Mesothelial cell of epicardium (in vitro differentiated cells): ENCODE measurements at regions not wholly inside any gene's neighbourhood (a gene's known extent, or its start where the extent isn't known, plus 50 kb on each side); places are given as distances from the start of the nearest gene placed in this dataset.
A peak's percentile ranks its signal among the peaks of the same experiment; 100 is the strongest.

Experiments used
- DNase-seq, 2 experiments: peaks; one replicate each; pipeline ENCODE4 v3.0.0; 2021; ENCODE audit warnings: low spot score in 2 of 2; ENCODE audit not compliant: unreplicated experiment in 2 of 2
- H3K27ac Mint-ChIP-seq: 2 replicates; pipeline ENCODE4 v1.8.0; 2021; ENCODE audit warnings: mixed read lengths
- H3K27me3 Mint-ChIP-seq: 2 replicates; pipeline ENCODE4 v1.8.0; 2021; ENCODE audit warnings: low read depth, mixed read lengths
- H3K36me3 Mint-ChIP-seq: 2 replicates; pipeline ENCODE4 v1.8.0; 2021; ENCODE audit warnings: mixed read lengths
- H3K4me1 Mint-ChIP-seq: 2 replicates; pipeline ENCODE4 v1.8.0; 2021; ENCODE audit warnings: mixed read lengths
- H3K4me3 Mint-ChIP-seq: 2 replicates; pipeline ENCODE4 v1.8.0; 2021; ENCODE audit warnings: mild to moderate bottlenecking, moderate library complexity, mixed read lengths
- H3K9me3 Mint-ChIP-seq: 2 replicates; pipeline ENCODE4 v1.8.0; 2021; ENCODE audit warnings: mixed read lengths
- TF ChIP-seq, protein P1 (sequence below): fragments of 200-600 bp; sonication (generic); IDR thresholded peaks from one replicate; pipeline ENCODE4 v1.5.0; 2021; ENCODE audit warnings: antibody characterized with exemption; ENCODE audit not compliant: unreplicated experiment

DNA sequence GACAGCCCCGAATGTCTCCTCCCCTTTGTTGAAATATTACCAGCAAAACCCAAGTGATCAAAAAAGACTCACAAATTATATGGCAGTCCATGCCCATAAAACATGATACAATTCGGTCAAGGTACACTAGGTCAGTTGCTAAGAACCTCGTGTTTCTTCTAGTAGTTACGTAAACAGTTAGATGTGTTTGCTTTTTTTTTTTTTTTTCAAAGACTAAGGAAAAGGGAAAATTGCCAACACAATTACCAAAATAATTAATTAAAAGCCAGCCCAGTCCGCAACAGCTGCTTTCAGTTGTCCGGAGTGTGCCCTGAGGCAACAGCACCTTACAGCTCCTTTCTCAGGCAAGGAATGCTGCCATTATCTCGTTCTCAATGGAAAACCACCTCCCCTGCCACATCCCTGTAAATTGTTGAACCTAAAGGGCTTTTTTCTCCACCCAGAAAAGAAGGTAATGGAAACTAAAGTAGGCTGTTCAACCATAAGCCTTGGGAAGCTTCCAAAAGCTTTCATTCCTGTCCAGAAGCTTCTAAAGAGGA, 129.2 kb upstream of the TSC22D2 start:
- no peak for DNase-seq
- Mint-ChIP-seq H3K4me1 (peaks cover 53% of the 10 kb centered on the region), H3K9me3 (peaks cover 19% of the 10 kb centered on the region), H3K36me3 (peaks cover 8% of the 10 kb centered on the region), H3K27ac (peak overlapping the region; percentile 78), H3K4me3 (no peak overlapping the region), H3K27me3 (no peaks in the 10 kb centered on the region)
- TF ChIP-seq, protein P1, sequence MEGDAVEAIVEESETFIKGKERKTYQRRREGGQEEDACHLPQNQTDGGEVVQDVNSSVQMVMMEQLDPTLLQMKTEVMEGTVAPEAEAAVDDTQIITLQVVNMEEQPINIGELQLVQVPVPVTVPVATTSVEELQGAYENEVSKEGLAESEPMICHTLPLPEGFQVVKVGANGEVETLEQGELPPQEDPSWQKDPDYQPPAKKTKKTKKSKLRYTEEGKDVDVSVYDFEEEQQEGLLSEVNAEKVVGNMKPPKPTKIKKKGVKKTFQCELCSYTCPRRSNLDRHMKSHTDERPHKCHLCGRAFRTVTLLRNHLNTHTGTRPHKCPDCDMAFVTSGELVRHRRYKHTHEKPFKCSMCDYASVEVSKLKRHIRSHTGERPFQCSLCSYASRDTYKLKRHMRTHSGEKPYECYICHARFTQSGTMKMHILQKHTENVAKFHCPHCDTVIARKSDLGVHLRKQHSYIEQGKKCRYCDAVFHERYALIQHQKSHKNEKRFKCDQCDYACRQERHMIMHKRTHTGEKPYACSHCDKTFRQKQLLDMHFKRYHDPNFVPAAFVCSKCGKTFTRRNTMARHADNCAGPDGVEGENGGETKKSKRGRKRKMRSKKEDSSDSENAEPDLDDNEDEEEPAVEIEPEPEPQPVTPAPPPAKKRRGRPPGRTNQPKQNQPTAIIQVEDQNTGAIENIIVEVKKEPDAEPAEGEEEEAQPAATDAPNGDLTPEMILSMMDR: no peak

DNA sequence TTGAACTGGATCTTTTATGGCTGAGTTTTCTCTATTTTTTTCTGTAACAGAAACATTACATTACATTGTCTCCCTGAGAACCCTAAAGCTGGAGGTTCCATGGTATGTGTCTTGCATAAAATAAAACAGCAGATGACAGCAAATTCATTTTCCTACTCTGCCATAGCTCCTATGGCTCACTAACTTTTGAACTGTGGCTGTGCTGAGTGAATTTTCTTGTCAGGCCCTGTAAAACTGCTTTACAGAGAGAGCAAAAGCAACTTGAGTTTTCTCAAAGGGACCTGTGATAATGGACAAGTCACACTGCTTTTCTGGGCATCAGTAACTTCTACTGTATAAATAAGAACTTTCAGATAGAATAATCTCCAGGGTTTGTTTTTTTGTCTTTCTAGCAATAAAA, 129.9 kb upstream of the TSC22D2 start:
- TF ChIP-seq, protein P1: no peak

DNA sequence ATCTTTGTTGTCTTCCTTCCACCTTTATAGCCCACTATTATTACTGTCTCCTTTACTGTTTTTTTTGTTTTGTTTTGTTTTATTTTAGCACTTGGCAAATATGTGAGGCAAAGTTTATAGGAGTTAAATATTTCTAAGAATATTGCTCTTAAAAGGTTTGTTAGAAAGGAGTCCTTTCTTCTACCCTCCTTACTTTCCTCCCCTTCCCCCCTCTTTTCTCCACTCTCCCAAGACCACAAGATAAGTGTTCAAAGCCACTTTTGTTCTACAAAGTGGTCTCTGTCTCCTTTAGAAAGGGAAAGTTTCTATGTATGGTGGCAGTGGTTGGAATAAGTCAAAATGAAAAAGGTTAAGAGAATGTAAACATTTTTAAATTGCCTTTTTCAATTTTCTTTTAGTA, 130.7 kb upstream of the TSC22D2 start:
- Mint-ChIP-seq H3K9me3 (peaks cover 7% of the 10 kb centered on the region), H3K27ac (peak overlapping the region; percentile 80), H3K27me3 (no peaks in the 10 kb centered on the region), H3K4me3 (no peak overlapping the region), H3K36me3 (peaks cover 4% of the 10 kb centered on the region), H3K4me1 (peaks cover 60% of the 10 kb centered on the region)
- DNase-seq: no peak
- TF ChIP-seq, protein P1: no peak

More for the DNA sequence above, 129.9 kb upstream of the TSC22D2 start:
- Mint-ChIP-seq H3K27me3 (no peaks in the 10 kb centered on the region), H3K36me3 (peaks cover 8% of the 10 kb centered on the region), H3K4me3 (no peak overlapping the region), H3K4me1 (peaks cover 55% of the 10 kb centered on the region), H3K9me3 (peaks cover 14% of the 10 kb centered on the region), H3K27ac (peak overlapping the region; percentile 78)
- no peak for DNase-seq

DNA sequence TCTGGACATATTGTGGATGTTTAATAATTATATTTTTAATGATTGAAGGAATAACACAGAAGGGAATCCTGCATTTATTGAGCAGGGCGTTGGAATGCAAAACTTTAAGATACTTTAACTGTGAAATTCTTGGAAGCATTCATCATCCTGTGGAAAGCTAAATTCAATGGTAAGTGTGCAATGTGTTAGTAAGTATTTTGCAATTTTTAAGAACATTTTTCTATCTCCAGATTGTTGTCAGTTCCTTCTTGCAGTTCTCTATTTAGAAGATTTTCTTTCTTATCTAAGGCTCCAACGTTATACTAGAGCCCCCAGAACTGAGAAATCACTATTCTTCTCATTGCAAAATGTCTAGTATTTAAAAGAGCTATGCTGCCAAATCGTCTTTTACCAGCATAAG, 132.2 kb upstream of the TSC22D2 start:
- peaks cover 70% of the 10 kb centered on the region for H3K4me1 Mint-ChIP-seq
- TF ChIP-seq, protein P1: no peak
- H3K27ac Mint-ChIP-seq: peak overlapping the region; percentile 21
- no peaks in the 10 kb centered on the region for H3K36me3 Mint-ChIP-seq
- no peaks in the 10 kb centered on the region for H3K27me3 Mint-ChIP-seq
- H3K9me3 Mint-ChIP-seq: peaks cover 3% of the 10 kb centered on the region
- no peak for DNase-seq
- no peak overlapping the region for H3K4me3 Mint-ChIP-seq

DNA sequence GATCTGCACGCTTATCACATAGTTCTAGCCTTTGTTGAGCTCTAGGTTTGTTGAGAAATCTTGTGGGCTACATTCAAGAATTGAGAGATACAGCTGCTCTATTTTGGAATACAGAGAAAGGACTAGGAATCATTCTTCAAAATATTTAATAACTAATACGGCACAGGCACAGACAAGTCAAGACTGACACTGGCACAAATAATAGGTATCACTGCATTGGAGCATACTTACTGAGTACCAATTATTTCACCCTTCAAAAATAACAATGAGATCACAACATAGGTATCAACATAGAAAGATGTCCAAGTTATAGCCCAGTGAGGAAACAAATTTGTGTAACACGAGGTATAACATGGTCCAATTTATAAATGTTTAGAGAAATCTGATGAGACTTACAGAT, 133.7 kb upstream of the TSC22D2 start:
- Mint-ChIP-seq H3K4me1 (peaks cover 69% of the 10 kb centered on the region), H3K27me3 (no peaks in the 10 kb centered on the region), H3K27ac (peak overlapping the region; percentile 43)

More for the DNA sequence above, 133.7 kb upstream of the TSC22D2 start:
- H3K36me3 Mint-ChIP-seq: no peaks in the 10 kb centered on the region
- no peak for DNase-seq
- peaks cover 9% of the 10 kb centered on the region for H3K9me3 Mint-ChIP-seq
- H3K4me3 Mint-ChIP-seq: no peak overlapping the region
- TF ChIP-seq, protein P1: no peak
